Left lung (tissue), 4 donors: ENCODE measurements at regions not wholly inside any gene's neighbourhood (a gene's known extent, or its start where the extent isn't known, plus 50 kb on each side); places are given as distances from the start of the nearest gene placed in this dataset.

ENCODE experiments used
- ATAC-seq: fragments of 200-7000 bp; cut with Tn5 transposase; one replicate; pipeline ENCODE4 v1.9.1; 2020; ENCODE audit warnings: moderate library complexity
- DNase-seq, 4 donors: peaks; one replicate each; pipeline ENCODE4 v3.0.0-alpha.2; 2013 to 2020
- H3K27ac ChIP-seq, 2 donors: fragments of 200-600 bp; sonication (generic) in 1 of 2; one replicate each; pipeline versions ENCODE4 v1.5.0 to v1.8.0; 2020 to 2021
- H3K27me3 ChIP-seq, 2 donors: fragments of 200-600 bp; sonication (generic) in 1 of 2; one replicate each; pipeline versions ENCODE4 v1.5.0 to v1.8.0; 2020 to 2021
- H3K36me3 ChIP-seq, 2 donors: fragments of 200-600 bp; sonication (generic) in 1 of 2; one replicate each; pipeline versions ENCODE4 v1.5.0 to v1.8.0; 2020 to 2021
- H3K4me1 ChIP-seq, 2 donors: fragments of 200-600 bp; one replicate each; pipeline ENCODE4 v1.8.0; 2021
- H3K4me3 ChIP-seq, 2 donors: fragments of 200-600 bp; sonication (generic) in 1 of 2; one replicate each; pipeline versions ENCODE4 v1.5.0 to v1.8.0; 2020 to 2021; ENCODE audit warnings: mild to moderate bottlenecking in 1 of 2
- H3K9me3 ChIP-seq, 2 donors: fragments of 200-600 bp; sonication (generic) in 1 of 2; one replicate each; pipeline versions ENCODE4 v1.5.0 to v1.8.0; 2020 to 2021
- intact Hi-C, 2 donors: fragments of 100-400 bp; cut with DNase I; formaldehyde crosslinking; loops; one replicate each; pipeline versions ENCODE4 v1.11.2 to v1.14.2; 2022
- TF ChIP-seq, protein P1 (sequence below), 2 donors: fragments of 200-600 bp; sonication (generic) in 1 of 2; IDR thresholded peaks; one replicate each; pipeline versions ENCODE4 v1.5.0 to v1.8.0; 2021; ENCODE audit warnings: antibody characterized with exemption in 2 of 2
- donor health status: DM: no; HTN: yes; CAD: no.
- donor health status: DM: no; HTN: no; CAD: no.

GRCh38 chr5:116343961-116344360, 230.7 kb downstream of the SEMA6A start:
- ATAC-seq (no peak), DNase-seq (no peak)
- H3K4me1 ChIP-seq, result no peaks in the 10 kb centered on the region
- TF ChIP-seq, protein P1, sequence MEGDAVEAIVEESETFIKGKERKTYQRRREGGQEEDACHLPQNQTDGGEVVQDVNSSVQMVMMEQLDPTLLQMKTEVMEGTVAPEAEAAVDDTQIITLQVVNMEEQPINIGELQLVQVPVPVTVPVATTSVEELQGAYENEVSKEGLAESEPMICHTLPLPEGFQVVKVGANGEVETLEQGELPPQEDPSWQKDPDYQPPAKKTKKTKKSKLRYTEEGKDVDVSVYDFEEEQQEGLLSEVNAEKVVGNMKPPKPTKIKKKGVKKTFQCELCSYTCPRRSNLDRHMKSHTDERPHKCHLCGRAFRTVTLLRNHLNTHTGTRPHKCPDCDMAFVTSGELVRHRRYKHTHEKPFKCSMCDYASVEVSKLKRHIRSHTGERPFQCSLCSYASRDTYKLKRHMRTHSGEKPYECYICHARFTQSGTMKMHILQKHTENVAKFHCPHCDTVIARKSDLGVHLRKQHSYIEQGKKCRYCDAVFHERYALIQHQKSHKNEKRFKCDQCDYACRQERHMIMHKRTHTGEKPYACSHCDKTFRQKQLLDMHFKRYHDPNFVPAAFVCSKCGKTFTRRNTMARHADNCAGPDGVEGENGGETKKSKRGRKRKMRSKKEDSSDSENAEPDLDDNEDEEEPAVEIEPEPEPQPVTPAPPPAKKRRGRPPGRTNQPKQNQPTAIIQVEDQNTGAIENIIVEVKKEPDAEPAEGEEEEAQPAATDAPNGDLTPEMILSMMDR (IDR thresholded peaks at IDR 0.05), result no peak
- H3K9me3 ChIP-seq, result peaks cover 0 to 23% of the 10 kb centered on the region in 2 donors
- H3K4me3 ChIP-seq, result no peak overlapping the region
- H3K36me3 ChIP-seq, result peaks cover 0 to 4% of the 10 kb centered on the region in 2 donors
- no peak overlapping the region for H3K27ac ChIP-seq
- H3K27me3 ChIP-seq, result no peaks in the 10 kb centered on the region
- intact Hi-C loops, result no loop called here
